Astrocyte (in vitro differentiated cells and primary cell): ENCODE measurements at regions not wholly inside any gene's neighbourhood (a gene's known extent, or its start where the extent isn't known, plus 50 kb on each side); places are given as distances from the start of the nearest gene placed in this dataset.

Experiments used
- CTCF ChIP-seq: IDR thresholded peaks from 2 replicates; pipeline ENCODE4 v1.5.1; 2011; ENCODE audit warnings: low read depth, mild to moderate bottlenecking, inconsistent platforms, low read length, moderate library complexity; ENCODE audit not compliant: insufficient read depth
- EZH2 ChIP-seq: IDR thresholded peaks from 2 replicates; pipeline ENCODE4 v1.6.1; 2012; ENCODE audit warnings: mild to moderate bottlenecking, low read length, inconsistent platforms; ENCODE audit not compliant: insufficient read depth

- no peak for TF ChIP-seq CTCF
- TF ChIP-seq EZH2: no peak
Measured at GRCh38 chr2:126343136-126343535, 312.8 kb upstream of the GYPC start.
